ENCODE measurements at regions not wholly inside any gene's neighbourhood (a gene's known extent, or its start where the extent isn't known, plus 50 kb on each side); places are given as distances from the start of the nearest gene placed in this dataset.

DNA sequence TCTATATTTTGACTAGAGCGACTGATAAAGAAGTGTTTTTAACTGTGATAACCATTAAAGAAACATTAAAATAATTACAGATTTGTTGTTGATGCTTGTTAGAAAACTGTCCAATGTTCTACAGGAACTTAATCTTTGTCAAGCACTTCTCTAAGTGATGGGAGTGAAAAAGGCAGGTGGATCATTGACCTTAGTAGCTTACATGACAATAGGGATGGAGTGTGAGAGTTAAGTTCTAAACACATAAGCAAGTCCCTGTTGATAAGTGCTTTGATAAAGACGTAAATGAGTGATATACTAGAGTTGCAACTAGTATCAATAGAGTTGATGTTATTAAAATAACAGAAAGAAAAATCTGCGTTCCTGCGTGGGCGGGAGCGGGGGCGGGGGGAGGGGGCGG, 931.5 kb upstream of the EPHA7 start:
- ChIA-PET POLR2A (no interaction called here), CTCF (interaction anchor here (1.0 kb wide), 1 partner anchor 24 kb away, joined by 4 read pairs; no protein-coding TSS in a partner anchor)
- Histone ChIP-seq H3K79me2 (ENCODE audit: insufficient read depth) (no peaks in the 10 kb centered on the region), H3K4me2 (no peak overlapping the region), H3K27me3 (ENCODE audit: insufficient read depth) (no peaks in the 10 kb centered on the region), H3K9me3 (no peaks in the 10 kb centered on the region; the same call in 1 of the 2 replicates), H2AFZ (ENCODE audit: low read depth) (no peak overlapping the region), H4K20me1 (ENCODE audit: insufficient read depth) (no peaks in the 10 kb centered on the region), H3K4me3 (ENCODE audit: low read depth in 2 of 2, low read length in 1 of 2) (no peak overlapping the region), H3K9me2 (no peaks in the 10 kb centered on the region), H3K9ac (no peak overlapping the region), H3K4me1 (ENCODE audit: control insufficient read depth in 1 of 2, insufficient read depth in 2 of 2, low read depth in 1 of 2, low read length in 1 of 2) (no peaks in the 10 kb centered on the region), H3K36me3 (replicated peaks in 1 of 2; ENCODE audit: control insufficient read depth in 1 of 2, insufficient read depth in 2 of 2, low read length in 1 of 2) (no peaks in the 10 kb centered on the region), H3K27ac (ENCODE audit: low read depth in 2 of 2, low read length in 1 of 2) (no peak overlapping the region), H3F3A (replicated peaks; ENCODE audit: insufficient read depth) (no peaks in the 10 kb centered on the region)
- DNase-seq, result no peak
- WGBS (ENCODE audit: low lambda C conversion rate), result 19% methylated on average over 8 of the region's 8 CpGs
- TF ChIP-seq MAX (IDR thresholded peaks at IDR 0.05; ENCODE audit: low read depth) (no peak), CHD2 (IDR thresholded peaks at IDR 0.05; ENCODE audit: low read length, partially characterized antibody) (no peak), SMC3 (IDR thresholded peaks at IDR 0.05; ENCODE audit: low read depth, low read length) (no peak), FOSL2 (IDR thresholded peaks at IDR 0.05; ENCODE audit: borderline replicate concordance, low read depth) (no peak), MXI1 (IDR thresholded peaks at IDR 0.05; ENCODE audit: low read depth, low read length) (no peak), EZH2phosphoT487 (IDR thresholded peaks at IDR 0.05; ENCODE audit: borderline replicate concordance, low read depth) (no peak), TAF1 (IDR thresholded peaks at IDR 0.05; ENCODE audit: borderline replicate concordance, low read depth, low read length) (no peak), JUND (IDR thresholded peaks at IDR 0.05) (no peak), GABPA (IDR thresholded peaks at IDR 0.05; ENCODE audit: low read depth) (no peak), SIN3A (IDR thresholded peaks at IDR 0.05; ENCODE audit: borderline replicate concordance, low read depth, low read length) (no peak)
- TF ChIP-seq, protein P1, sequence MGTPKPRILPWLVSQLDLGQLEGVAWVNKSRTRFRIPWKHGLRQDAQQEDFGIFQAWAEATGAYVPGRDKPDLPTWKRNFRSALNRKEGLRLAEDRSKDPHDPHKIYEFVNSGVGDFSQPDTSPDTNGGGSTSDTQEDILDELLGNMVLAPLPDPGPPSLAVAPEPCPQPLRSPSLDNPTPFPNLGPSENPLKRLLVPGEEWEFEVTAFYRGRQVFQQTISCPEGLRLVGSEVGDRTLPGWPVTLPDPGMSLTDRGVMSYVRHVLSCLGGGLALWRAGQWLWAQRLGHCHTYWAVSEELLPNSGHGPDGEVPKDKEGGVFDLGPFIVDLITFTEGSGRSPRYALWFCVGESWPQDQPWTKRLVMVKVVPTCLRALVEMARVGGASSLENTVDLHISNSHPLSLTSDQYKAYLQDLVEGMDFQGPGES (IDR thresholded peaks at IDR 0.05; ENCODE audit: low read depth, low read length), result no peak
- TF ChIP-seq, protein P2, sequence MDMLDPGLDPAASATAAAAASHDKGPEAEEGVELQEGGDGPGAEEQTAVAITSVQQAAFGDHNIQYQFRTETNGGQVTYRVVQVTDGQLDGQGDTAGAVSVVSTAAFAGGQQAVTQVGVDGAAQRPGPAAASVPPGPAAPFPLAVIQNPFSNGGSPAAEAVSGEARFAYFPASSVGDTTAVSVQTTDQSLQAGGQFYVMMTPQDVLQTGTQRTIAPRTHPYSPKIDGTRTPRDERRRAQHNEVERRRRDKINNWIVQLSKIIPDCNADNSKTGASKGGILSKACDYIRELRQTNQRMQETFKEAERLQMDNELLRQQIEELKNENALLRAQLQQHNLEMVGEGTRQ (IDR thresholded peaks at IDR 0.05; ENCODE audit: borderline replicate concordance, low read depth, low read length), result no peak

- TF ChIP-seq RXRA (IDR thresholded peaks at IDR 0.05; ENCODE audit: borderline replicate concordance, low read depth) (no peak), TEAD4 (IDR thresholded peaks at IDR 0.05; ENCODE audit: borderline replicate concordance, insufficient read depth) (no peak), TCF12 (IDR thresholded peaks at IDR 0.05) (no peak), JUND (IDR thresholded peaks at IDR 0.05) (no peak)
- WGBS (ENCODE audit: low lambda C conversion rate), result 27% methylated on average over 1 of the region's 1 CpG
- Histone ChIP-seq H3F3A (replicated peaks; ENCODE audit: insufficient read depth) (no peaks in the 10 kb centered on the region), H3K9me2 (no peaks in the 10 kb centered on the region), H3K4me1 (ENCODE audit: control insufficient read depth in 1 of 2, insufficient read depth in 2 of 2, low read depth in 1 of 2, low read length in 1 of 2) (no peaks in the 10 kb centered on the region), H3K4me2 (no peak overlapping the region), H3K36me3 (replicated peaks in 1 of 2; ENCODE audit: control insufficient read depth in 1 of 2, insufficient read depth in 2 of 2, low read length in 1 of 2) (no peaks in the 10 kb centered on the region), H3K27me3 (ENCODE audit: insufficient read depth) (no peaks in the 10 kb centered on the region), H4K20me1 (ENCODE audit: insufficient read depth) (no peaks in the 10 kb centered on the region), H3K27ac (ENCODE audit: low read depth in 2 of 2, low read length in 1 of 2) (no peak overlapping the region), H3K79me2 (ENCODE audit: insufficient read depth) (no peaks in the 10 kb centered on the region), H3K4me3 (ENCODE audit: low read depth in 2 of 2, low read length in 1 of 2) (no peak overlapping the region), H3K9ac (no peak overlapping the region), H2AFZ (ENCODE audit: low read depth) (no peak overlapping the region), H3K9me3 (no peaks in the 10 kb centered on the region; the same call in 1 of the 2 replicates)
- DNase-seq, result no peak
- ChIA-PET POLR2A (no interaction called here), CTCF (no interaction called here)
Observed at GRCh38 chr6:94349227-94349626, 929.9 kb upstream of the EPHA7 start.

Data from SK-N-SH (cell line).